CD14-positive monocyte (primary cell): ENCODE measurements at regions not wholly inside any gene's neighbourhood (a gene's known extent, or its start where the extent isn't known, plus 50 kb on each side); places are given as distances from the start of the nearest gene placed in this dataset.
A peak's percentile ranks its signal among the peaks of the same experiment; 100 is the strongest.

Source experiments
- DNase-seq, 3 donors: peaks; one replicate each; pipeline ENCODE4 v3.0.0-alpha.2; 2011 to 2022
- H2AFZ ChIP-seq: 2 replicates; pipeline ENCODE4 v1.6.0; 2012; ENCODE audit warnings: mild to moderate bottlenecking, low read depth, low read length, inconsistent platforms; ENCODE audit not compliant: insufficient read depth, poor library complexity, severe bottlenecking
- H3K27ac ChIP-seq, 2 donors: 1 replicate in 1 of 2; 2 replicates in 1 of 2; pipeline ENCODE4 v1.5.1; 2012 to 2013; ENCODE audit warnings: low read length in 2 of 2, control low read depth in 1 of 2, inconsistent platforms in 1 of 2, low read depth in 1 of 2, mild to moderate bottlenecking in 1 of 2
- H3K27me3 ChIP-seq, 2 donors: one replicate each; pipeline versions ENCODE4 v1.6.0 to v1.6.1; 2011 to 2013; ENCODE audit warnings: low read length in 2 of 2; ENCODE audit not compliant: control insufficient read depth in 2 of 2, insufficient read depth in 2 of 2
- H3K36me3 ChIP-seq, 2 donors: replicated peaks in 1 of 2; 1 replicate in 1 of 2; 2 replicates in 1 of 2; pipeline versions ENCODE4 v1.5.1 to v1.6.1; 2012 to 2013; ENCODE audit warnings: low read length in 2 of 2, control low read depth in 1 of 2, inconsistent platforms in 1 of 2, mild to moderate bottlenecking in 1 of 2; ENCODE audit not compliant: insufficient read depth in 2 of 2, control insufficient read depth in 1 of 2
- H3K4me1 ChIP-seq, 2 donors: 1 replicate in 1 of 2; 2 replicates in 1 of 2; pipeline versions ENCODE4 v1.5.1 to v1.6.1; 2012 to 2013; ENCODE audit warnings: low read length in 2 of 2, control low read depth in 1 of 2, inconsistent platforms in 1 of 2, mild to moderate bottlenecking in 1 of 2, moderate library complexity in 1 of 2; ENCODE audit not compliant: insufficient read depth in 2 of 2, control insufficient read depth in 1 of 2
- H3K4me2 ChIP-seq: replicated peaks from 2 replicates; pipeline ENCODE3; 2012; ENCODE audit warnings: low read length, moderate library complexity, mild to moderate bottlenecking; ENCODE audit not compliant: poor library complexity, severe bottlenecking; ENCODE audit errors: extremely low read depth
- H3K4me3 ChIP-seq, 3 experiments: fragments of 200-600 bp in 1 of 3; sonication (generic) in 1 of 3; replicated peaks in 1 of 3; 1 replicate in 2 of 3; 2 replicates in 1 of 3; pipeline ENCODE4 v1.5.1; 2011 to 2013; ENCODE audit warnings: low read length in 3 of 3, mild to moderate bottlenecking in 3 of 3, control low read depth in 2 of 3, low read depth in 2 of 3, inconsistent platforms in 1 of 3, moderate library complexity in 1 of 3
- H3K79me2 ChIP-seq: 2 replicates; pipeline ENCODE4 v1.6.0; 2012; ENCODE audit warnings: mild to moderate bottlenecking, control low read depth, inconsistent platforms, low read length, moderate library complexity; ENCODE audit not compliant: insufficient read depth
- H3K9ac ChIP-seq: 2 replicates; pipeline ENCODE4 v1.6.0; 2017; ENCODE audit warnings: low read length, mild to moderate bottlenecking; ENCODE audit not compliant: insufficient read depth, poor library complexity, severe bottlenecking
- H3K9me3 ChIP-seq, 2 donors: replicated peaks in 1 of 2; 1 replicate in 1 of 2; 2 replicates in 1 of 2; pipeline versions ENCODE4 v1.5.1 to v1.6.1; 2012 to 2013; ENCODE audit warnings: low read length in 2 of 2, control low read depth in 1 of 2; ENCODE audit not compliant: control insufficient read depth in 1 of 2, insufficient read depth in 1 of 2
- H4K20me1 ChIP-seq: 2 replicates; pipeline ENCODE4 v1.6.0; 2012; ENCODE audit warnings: mild to moderate bottlenecking, low read length, control low read depth, moderate library complexity; ENCODE audit not compliant: insufficient read depth
- H3K27ac Mint-ChIP-seq, 7 donors: one replicate each; pipeline ENCODE4 v1.8.0; 2020; ENCODE audit warnings: mild to moderate bottlenecking in 7 of 7, mixed read lengths in 7 of 7, moderate library complexity in 6 of 7, inconsistent platforms in 2 of 7
- H3K27me3 Mint-ChIP-seq, 3 donors: one replicate each; pipeline ENCODE4 v1.8.0; 2021 to 2022; ENCODE audit warnings: low read depth in 3 of 3, mild to moderate bottlenecking in 3 of 3, mixed read lengths in 3 of 3, moderate library complexity in 3 of 3, inconsistent platforms in 1 of 3
- H3K36me3 Mint-ChIP-seq, 2 donors: one replicate each; pipeline ENCODE4 v1.8.0; 2020; ENCODE audit warnings: mixed read lengths in 2 of 2, inconsistent platforms in 1 of 2, mild to moderate bottlenecking in 1 of 2
- H3K4me1 Mint-ChIP-seq: one replicate; pipeline ENCODE4 v1.8.0; 2020; ENCODE audit warnings: mild to moderate bottlenecking, mixed read lengths
- H3K4me3 Mint-ChIP-seq, 2 donors: one replicate each; pipeline ENCODE4 v1.8.0; 2020; ENCODE audit warnings: mild to moderate bottlenecking in 2 of 2, mixed read lengths in 2 of 2, moderate library complexity in 1 of 2
- H3K9me3 Mint-ChIP-seq, 7 donors: one replicate each; pipeline ENCODE4 v1.8.0; 2020 to 2022; ENCODE audit warnings: mixed read lengths in 7 of 7, mild to moderate bottlenecking in 6 of 7, moderate library complexity in 6 of 7, inconsistent platforms in 2 of 7
- CTCF ChIP-seq: fragments of 200-600 bp; IDR thresholded peaks from one replicate; pipeline ENCODE4 v1.8.0; 2022; ENCODE audit warnings: antibody characterized with exemption, mild to moderate bottlenecking
- WGBS: methylation state at CpG from one replicate; pipeline ENCODE4 v1.1.5; 2013; ENCODE audit warnings: missing lambda C conversion rate; ENCODE audit not compliant: insufficient coverage; 5-methylcytosine and 5-hydroxymethylcytosine counted together
- intact Hi-C, 2 donors: fragments of 100-400 bp; cut with micrococcal nuclease; formaldehyde crosslinking; loops; one replicate each; pipeline versions ENCODE4 v1.15.0 to v1.15.1; 2023

DNA sequence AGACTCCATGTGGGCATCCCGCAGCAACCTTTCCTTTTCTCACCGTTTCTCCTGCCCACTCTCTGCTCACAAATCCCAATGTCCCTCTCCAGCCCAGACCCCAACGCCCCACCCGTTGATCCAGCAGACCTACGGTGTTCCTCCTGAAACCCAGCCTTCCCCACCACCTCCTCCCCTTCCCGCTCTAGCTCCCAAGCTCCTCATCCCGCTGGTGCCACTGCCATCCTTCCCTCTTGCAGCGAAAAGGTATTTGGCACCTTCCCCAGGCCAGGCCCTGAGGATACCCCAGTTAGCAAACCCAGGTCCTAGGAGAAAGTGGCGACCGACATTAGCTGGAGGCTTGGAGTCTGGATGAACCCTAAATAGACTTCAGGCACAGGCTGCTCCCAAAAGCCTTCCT lies 84.0 kb upstream of the RTL6 start:
- intact Hi-C loops = no loop called here
- no peak for TF ChIP-seq CTCF
- peak overlapping the region in 1 of 7 donors; percentile 37 for H3K27ac Mint-ChIP-seq
- peaks cover 18 to 40% (median 21%) of the 10 kb centered on the region in 3 donors for H3K27me3 Mint-ChIP-seq
- 97% methylated on average over 10 of the region's 10 CpGs for WGBS
- H3K36me3 Mint-ChIP-seq = no peaks in the 10 kb centered on the region
- no peak for DNase-seq
- Histone ChIP-seq H3K27ac (no peak overlapping the region), H3K9ac (no peak overlapping the region), H4K20me1 (no peaks in the 10 kb centered on the region), H3K79me2 (no peaks in the 10 kb centered on the region), H3K4me1 (peaks cover 4 to 10% of the 10 kb centered on the region in 2 donors), H3K36me3 (no peaks in the 10 kb centered on the region), H3K4me3 (no peak overlapping the region), H3K27me3 (peaks cover 0 to 20% of the 10 kb centered on the region in 2 donors), H2AFZ (no peak overlapping the region), H3K4me2 (no peak overlapping the region), H3K9me3 (no peaks in the 10 kb centered on the region)
- peaks cover 0 to 2% (median 0%) of the 10 kb centered on the region in 7 donors for H3K9me3 Mint-ChIP-seq
- peaks cover 12% of the 10 kb centered on the region for H3K4me1 Mint-ChIP-seq
- no peak overlapping the region for H3K4me3 Mint-ChIP-seq

DNA sequence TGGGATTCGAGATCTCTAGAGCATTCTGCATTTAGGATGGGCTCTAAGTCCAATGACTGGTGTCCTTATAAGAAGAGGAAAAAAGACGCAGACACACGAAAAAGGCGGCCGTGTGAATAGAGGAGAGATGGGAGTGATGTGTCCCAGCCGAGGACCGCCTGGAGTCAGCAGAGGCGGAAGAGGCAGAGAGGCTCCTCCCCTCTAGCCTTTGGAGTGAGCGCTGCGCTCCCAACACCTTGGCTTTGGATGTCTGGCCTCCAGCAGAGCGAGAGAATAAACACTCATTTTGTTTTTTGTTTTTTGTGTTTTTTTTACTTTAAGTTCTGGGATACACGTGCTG lies 83.0 kb upstream of the RTL6 start:
- Histone ChIP-seq H3K9ac (no peak overlapping the region), H4K20me1 (no peaks in the 10 kb centered on the region), H3K4me1 (peaks cover 4 to 10% of the 10 kb centered on the region in 2 donors), H3K4me3 (no peak overlapping the region), H3K36me3 (no peaks in the 10 kb centered on the region), H3K79me2 (no peaks in the 10 kb centered on the region), H3K27me3 (peaks cover 0 to 10% of the 10 kb centered on the region in 2 donors), H3K4me2 (no peak overlapping the region), H3K9me3 (no peaks in the 10 kb centered on the region), H2AFZ (no peak overlapping the region), H3K27ac (no peak overlapping the region)
- DNase-seq = no peak
- H3K27ac Mint-ChIP-seq = no peak overlapping the region
- peaks cover 8 to 35% (median 14%) of the 10 kb centered on the region in 3 donors for H3K27me3 Mint-ChIP-seq
- no peak overlapping the region for H3K4me3 Mint-ChIP-seq
- H3K4me1 Mint-ChIP-seq = peaks cover 11% of the 10 kb centered on the region
- H3K36me3 Mint-ChIP-seq = no peaks in the 10 kb centered on the region
- peaks cover 0 to 7% (median 0%) of the 10 kb centered on the region in 7 donors for H3K9me3 Mint-ChIP-seq
- TF ChIP-seq CTCF = no peak
- intact Hi-C loops = no loop called here
- 97% methylated on average over 6 of the region's 12 CpGs for WGBS
